CD4-positive, alpha-beta T cell (primary cell): ENCODE measurements at regions not wholly inside any gene's neighbourhood (a gene's known extent, or its start where the extent isn't known, plus 50 kb on each side); places are given as distances from the start of the nearest gene placed in this dataset.
A peak's percentile ranks its signal among the peaks of the same experiment; 100 is the strongest.
"Not testable (repeated sequence)": the region's sequence is repeated elsewhere in the genome, so short reads cannot be mapped to it uniquely, and the experiment has no call there.

Experiments
- ATAC-seq: fragments of 200-7000 bp; cut with Tn5 transposase; one replicate; pipeline ENCODE4 v1.10.0; 2022; ENCODE audit warnings: mild to moderate bottlenecking; ENCODE audit not compliant: poor library complexity
- CTCF ChIA-PET: fragments of 350-600 bp; sonication (Branson Sonifier 250); formaldehyde crosslinking; loops from one replicate; lab custom pipeline; 2021; ENCODE audit warnings: antibody characterized with exemption, inconsistent platforms; lab: Charles Lee
- POLR2A ChIA-PET: fragments of 350-600 bp; sonication (Branson Sonifier 250); formaldehyde crosslinking; loops from one replicate; lab custom pipeline; 2021; ENCODE audit warnings: antibody characterized with exemption, inconsistent platforms; lab: Charles Lee
- DNase-seq, 14 experiments: peaks; one replicate each; pipeline ENCODE4 v3.0.0-alpha.2; 2013 to 2020; ENCODE audit warnings: mixed read lengths in 2 of 14
- H3K27ac ChIP-seq, 2 donors: one replicate each; pipeline versions ENCODE4 v1.5.1 to v1.7.0; 2013; ENCODE audit warnings: low read length in 2 of 2, low read depth in 1 of 2, mild to moderate bottlenecking in 1 of 2
- H3K27me3 ChIP-seq, 2 experiments: 1 replicate in 1 of 2; 2 replicates in 1 of 2; pipeline versions ENCODE4 v1.6.1 to v1.7.0; 2013; ENCODE audit warnings: low read length in 2 of 2, control low read depth in 1 of 2, mild to moderate bottlenecking in 1 of 2, moderate library complexity in 1 of 2; ENCODE audit not compliant: insufficient read depth in 2 of 2, control insufficient read depth in 1 of 2
- H3K36me3 ChIP-seq: one replicate; pipeline ENCODE4 v1.6.1; 2013; ENCODE audit warnings: low read length, control low read depth; ENCODE audit not compliant: insufficient read depth
- H3K4me1 ChIP-seq: one replicate; pipeline ENCODE4 v1.6.1; 2013; ENCODE audit warnings: low read length, control low read depth; ENCODE audit not compliant: insufficient read depth
- H3K4me3 ChIP-seq: one replicate; pipeline ENCODE4 v1.5.1; 2013; ENCODE audit warnings: mild to moderate bottlenecking, low read length, moderate library complexity
- H3K9me3 ChIP-seq, 2 experiments: 1 replicate in 1 of 2; 2 replicates in 1 of 2; pipeline versions ENCODE4 v1.6.1 to v1.7.0; 2013; ENCODE audit warnings: low read length in 2 of 2, mild to moderate bottlenecking in 2 of 2, control low read depth in 1 of 2, moderate library complexity in 1 of 2; ENCODE audit not compliant: control insufficient read depth in 1 of 2, insufficient read depth in 1 of 2
- H3K27ac Mint-ChIP-seq: one replicate; pipeline ENCODE4 v1.8.0; 2020; ENCODE audit warnings: mixed read lengths
- H3K27me3 Mint-ChIP-seq: one replicate; pipeline ENCODE4 v1.8.0; 2021; ENCODE audit warnings: mixed read lengths
- H3K36me3 Mint-ChIP-seq: one replicate; pipeline ENCODE4 v1.8.0; 2021; ENCODE audit warnings: low read depth, mixed read lengths
- H3K4me1 Mint-ChIP-seq: one replicate; pipeline ENCODE4 v1.8.0; 2021; ENCODE audit warnings: low read depth, mixed read lengths
- H3K4me3 Mint-ChIP-seq: one replicate; pipeline ENCODE4 v1.8.0; 2020; ENCODE audit warnings: mild to moderate bottlenecking, mixed read lengths
- H3K9me3 Mint-ChIP-seq: one replicate; pipeline ENCODE4 v1.8.0; 2020; ENCODE audit warnings: mixed read lengths
- CTCF ChIP-seq: fragments of 200-600 bp; IDR thresholded peaks from one replicate; pipeline ENCODE4 v1.8.0; 2022; ENCODE audit warnings: antibody characterized with exemption, mild to moderate bottlenecking
- intact Hi-C, 2 experiments: fragments of 100-400 bp; cut with DNase I in 1 of 2; cut with micrococcal nuclease in 1 of 2; formaldehyde crosslinking; loops; one replicate each; pipeline versions ENCODE4 v1.15.1 to v1.9.0; 2023 to 2025; cut with DNase I, micrococcal nuclease

GRCh38 chr2:175259164-175259563, 77.7 kb upstream of the ATP5MC3 start:
- DNase-seq (no peak), ATAC-seq (no peak)
- H3K4me1 Mint-ChIP-seq: no peaks in the 10 kb centered on the region
- Histone ChIP-seq H3K27ac (no peak overlapping the region), H3K27me3 (peaks cover 7 to 13% of the 10 kb centered on the region in 2 experiments), H3K4me3 (no peak overlapping the region), H3K9me3 (peaks cover 0 to 3% of the 10 kb centered on the region in 2 experiments), H3K4me1 (no peaks in the 10 kb centered on the region), H3K36me3 (no peaks in the 10 kb centered on the region)
- peaks cover 2% of the 10 kb centered on the region for H3K9me3 Mint-ChIP-seq
- peaks cover 45% of the 10 kb centered on the region for H3K27me3 Mint-ChIP-seq
- no peaks in the 10 kb centered on the region for H3K36me3 Mint-ChIP-seq
- no peak overlapping the region for H3K4me3 Mint-ChIP-seq
- H3K27ac Mint-ChIP-seq: no peak overlapping the region
- ChIA-PET POLR2A (no interaction called here), CTCF (interaction anchor here (1.1 to 1.2 kb wide), 2 partner anchors 9 to 13 kb away, joined by 3 read pairs; no protein-coding TSS in a partner anchor)
- no peak for TF ChIP-seq CTCF
- intact Hi-C loops: no loop called here

- Histone ChIP-seq H3K4me1 (no peaks in the 10 kb centered on the region), H3K4me3 (no peak overlapping the region), H3K27ac (no peak overlapping the region), H3K27me3 (peaks cover 7 to 13% of the 10 kb centered on the region in 2 experiments), H3K36me3 (no peaks in the 10 kb centered on the region), H3K9me3 (peaks cover 0 to 3% of the 10 kb centered on the region in 2 experiments)
- Mint-ChIP-seq H3K9me3 (peaks cover 2% of the 10 kb centered on the region), H3K27ac (no peak overlapping the region), H3K36me3 (no peaks in the 10 kb centered on the region), H3K27me3 (peaks cover 62% of the 10 kb centered on the region), H3K4me1 (no peaks in the 10 kb centered on the region), H3K4me3 (no peak overlapping the region)
- DNase-seq: peak in 1 of 14 experiments; percentile 8
- intact Hi-C loops: no loop called here
- POLR2A ChIA-PET: no interaction called here
- no peak for TF ChIP-seq CTCF
- ATAC-seq: peak; percentile 39
- CTCF ChIA-PET: no interaction called here
Measured at GRCh38 chr2:175256806-175257585, 75.5 kb upstream of the ATP5MC3 start.

DNA sequence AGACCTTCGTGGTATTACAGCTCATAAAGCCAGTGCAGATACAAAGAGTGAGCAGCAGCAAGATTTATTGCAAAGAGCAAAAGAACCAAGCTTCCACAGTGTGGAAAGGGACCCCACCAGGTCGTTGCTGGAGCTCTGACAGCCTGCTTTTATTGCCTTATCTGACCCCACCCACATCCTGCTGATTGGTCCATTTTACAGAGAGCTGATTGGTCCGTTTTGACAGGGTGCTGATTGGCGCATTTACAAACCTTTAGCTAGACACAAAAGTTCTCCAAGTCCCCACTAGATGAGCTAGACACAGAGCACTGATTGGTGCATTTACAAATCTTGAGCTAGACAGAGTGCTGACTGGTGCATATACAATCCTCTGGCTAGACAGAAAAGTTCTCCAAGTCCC, 74.9 kb upstream of the ATP5MC3 start:
- H3K27ac ChIP-seq, H3K36me3 Mint-ChIP-seq, H3K9me3 ChIP-seq, H3K27ac Mint-ChIP-seq, H3K36me3 ChIP-seq, CTCF ChIA-PET, DNase-seq, intact Hi-C loops, H3K9me3 Mint-ChIP-seq, ATAC-seq, H3K4me3 ChIP-seq, H3K4me1 ChIP-seq, POLR2A ChIA-PET, H3K4me1 Mint-ChIP-seq, H3K4me3 Mint-ChIP-seq: not testable (repeated sequence)
- H3K27me3 Mint-ChIP-seq: peaks cover 62% of the 10 kb centered on the region
- H3K27me3 ChIP-seq: peaks cover 7 to 13% of the 10 kb centered on the region in 2 experiments
